COLO829 (cell line): ENCODE measurements at regions not wholly inside any gene's neighbourhood (a gene's known extent, or its start where the extent isn't known, plus 50 kb on each side); places are given as distances from the start of the nearest gene placed in this dataset.
"Not testable (repeated sequence)": the region's sequence is repeated elsewhere in the genome, so short reads cannot be mapped to it uniquely, and the experiment has no call there.

ENCODE experiments used
- DNase-seq: peaks from one replicate; pipeline ENCODE4 v3.0.0; 2012; ENCODE audit warnings: low spot score

GRCh38 chr21:15671188-15671587 is 58.6 kb upstream of the USP25 start:
- no peak for DNase-seq

- DNase-seq, result not testable (repeated sequence)
Observed at GRCh38 chr21:15672578-15672977, 57.2 kb upstream of the USP25 start.

GRCh38 chr21:15676935-15677334 is 52.8 kb upstream of the USP25 start:
- DNase-seq, result no peak

- no peak for DNase-seq
Observed at GRCh38 chr21:15679630-15680029, 50.2 kb upstream of the USP25 start.
